ENCODE measurements at regions not wholly inside any gene's neighbourhood (a gene's known extent, or its start where the extent isn't known, plus 50 kb on each side); places are given as distances from the start of the nearest gene placed in this dataset.
"Not testable (repeated sequence)": the region's sequence is repeated elsewhere in the genome, so short reads cannot be mapped to it uniquely, and the experiment has no call there.

- no peaks in the 10 kb centered on the region for H3K9me3 ChIP-seq
- TF ChIP-seq, protein P1, sequence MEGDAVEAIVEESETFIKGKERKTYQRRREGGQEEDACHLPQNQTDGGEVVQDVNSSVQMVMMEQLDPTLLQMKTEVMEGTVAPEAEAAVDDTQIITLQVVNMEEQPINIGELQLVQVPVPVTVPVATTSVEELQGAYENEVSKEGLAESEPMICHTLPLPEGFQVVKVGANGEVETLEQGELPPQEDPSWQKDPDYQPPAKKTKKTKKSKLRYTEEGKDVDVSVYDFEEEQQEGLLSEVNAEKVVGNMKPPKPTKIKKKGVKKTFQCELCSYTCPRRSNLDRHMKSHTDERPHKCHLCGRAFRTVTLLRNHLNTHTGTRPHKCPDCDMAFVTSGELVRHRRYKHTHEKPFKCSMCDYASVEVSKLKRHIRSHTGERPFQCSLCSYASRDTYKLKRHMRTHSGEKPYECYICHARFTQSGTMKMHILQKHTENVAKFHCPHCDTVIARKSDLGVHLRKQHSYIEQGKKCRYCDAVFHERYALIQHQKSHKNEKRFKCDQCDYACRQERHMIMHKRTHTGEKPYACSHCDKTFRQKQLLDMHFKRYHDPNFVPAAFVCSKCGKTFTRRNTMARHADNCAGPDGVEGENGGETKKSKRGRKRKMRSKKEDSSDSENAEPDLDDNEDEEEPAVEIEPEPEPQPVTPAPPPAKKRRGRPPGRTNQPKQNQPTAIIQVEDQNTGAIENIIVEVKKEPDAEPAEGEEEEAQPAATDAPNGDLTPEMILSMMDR (IDR thresholded peaks at IDR 0.05): no peak
- H3K4me1 ChIP-seq (ENCODE audit: control insufficient read depth in 1 of 2, low read depth in 2 of 2): peaks cover 0 to 5% of the 10 kb centered on the region in 2 donors
- no peaks in the 10 kb centered on the region for H3K36me3 ChIP-seq
- ATAC-seq (ENCODE audit: insufficient number of reproducible peaks, low FRiP score, low read depth) (peak; percentile 36), DNase-seq (ENCODE audit: low spot score) (no peak)
- H3K4me3 ChIP-seq: peak overlapping the region; percentile 57
- no peak overlapping the region for H3K27ac ChIP-seq
- H3K27me3 ChIP-seq (replicated peaks; ENCODE audit: insufficient read depth): no peaks in the 10 kb centered on the region
Measured at GRCh38 chr2:32874931-32875330, 71.8 kb upstream of the LTBP1 start.

DNA sequence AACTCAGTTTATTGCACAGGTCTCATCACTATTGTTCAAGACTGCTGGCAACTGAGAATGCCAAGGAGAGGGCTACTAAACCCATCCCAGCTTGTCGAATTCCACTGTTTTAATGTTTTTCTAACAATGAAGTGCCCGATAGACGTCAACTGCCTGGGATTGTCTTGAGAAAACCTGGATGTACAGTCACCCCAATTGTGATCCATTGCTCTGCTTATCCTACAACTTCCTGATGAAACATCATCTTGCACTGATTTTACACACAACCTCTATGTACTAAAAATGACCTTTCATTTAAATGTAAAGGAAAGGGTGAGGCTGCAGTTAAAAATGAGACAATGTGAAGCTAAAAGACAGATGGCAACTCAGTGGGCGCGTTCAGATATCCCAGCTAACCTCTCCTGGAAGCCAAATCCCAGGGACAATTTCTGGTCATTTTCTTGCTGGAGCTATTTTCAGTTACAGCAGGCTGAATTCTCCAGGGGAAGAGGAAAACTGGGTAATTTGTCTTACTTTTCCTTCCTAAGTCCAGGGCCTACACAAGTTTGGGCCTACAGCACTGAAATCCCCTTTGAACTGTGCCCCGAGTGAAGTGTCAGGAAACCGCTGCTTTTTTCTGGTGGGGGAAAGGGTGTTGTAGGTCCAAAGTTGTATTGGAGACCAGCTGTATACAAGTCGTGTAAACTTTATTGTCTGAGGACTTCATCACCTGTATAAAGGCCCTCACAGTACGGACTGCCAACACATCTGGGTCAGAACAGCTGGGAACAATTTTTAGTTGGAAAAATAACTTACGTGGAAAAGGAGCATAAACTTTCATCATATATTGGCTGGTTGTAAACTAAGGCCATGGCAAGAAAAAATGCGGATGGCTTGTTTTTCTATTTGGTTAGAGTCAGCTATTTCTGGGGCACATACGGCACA is 68.9 kb upstream of the LTBP1 start:
- no peak overlapping the region for H3K4me3 ChIP-seq
- H3K27ac ChIP-seq: no peak overlapping the region
- H3K9me3 ChIP-seq: no peaks in the 10 kb centered on the region
- ATAC-seq (ENCODE audit: insufficient number of reproducible peaks, low FRiP score, low read depth) (no peak), DNase-seq (ENCODE audit: low spot score) (no peak)
- no peaks in the 10 kb centered on the region for H3K27me3 ChIP-seq (replicated peaks; ENCODE audit: insufficient read depth)
- H3K36me3 ChIP-seq: no peaks in the 10 kb centered on the region
- peaks cover 0 to 5% of the 10 kb centered on the region in 2 donors for H3K4me1 ChIP-seq (ENCODE audit: control insufficient read depth in 1 of 2, low read depth in 2 of 2)
- TF ChIP-seq, protein P1 (IDR thresholded peaks at IDR 0.05): no peak

DNA sequence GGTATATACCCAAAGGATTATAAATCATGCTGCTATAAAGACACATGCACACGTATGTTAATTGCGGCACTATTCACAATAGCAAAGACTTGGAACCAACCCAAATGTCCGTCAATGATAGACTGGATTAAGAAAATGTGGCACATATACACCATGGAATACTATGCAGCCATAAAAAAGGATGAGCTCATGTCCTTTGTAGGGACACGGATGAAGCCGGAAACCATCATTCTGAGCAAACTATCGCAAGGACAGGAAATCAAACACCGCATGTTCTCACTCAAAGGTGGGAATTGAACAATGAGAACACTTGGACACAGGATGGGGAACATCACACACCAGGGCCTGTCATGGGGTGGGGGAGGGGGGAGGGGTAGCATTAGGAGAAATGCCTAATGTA is 66.8 kb upstream of the LTBP1 start:
- H3K27ac ChIP-seq; H3K9me3 ChIP-seq; H3K36me3 ChIP-seq; H3K4me3 ChIP-seq; H3K27me3 ChIP-seq (replicated peaks; ENCODE audit: insufficient read depth); H3K4me1 ChIP-seq (ENCODE audit: control insufficient read depth in 1 of 2, low read depth in 2 of 2); DNase-seq (ENCODE audit: low spot score); ATAC-seq (ENCODE audit: insufficient number of reproducible peaks, low FRiP score, low read depth): not testable (repeated sequence)

DNA sequence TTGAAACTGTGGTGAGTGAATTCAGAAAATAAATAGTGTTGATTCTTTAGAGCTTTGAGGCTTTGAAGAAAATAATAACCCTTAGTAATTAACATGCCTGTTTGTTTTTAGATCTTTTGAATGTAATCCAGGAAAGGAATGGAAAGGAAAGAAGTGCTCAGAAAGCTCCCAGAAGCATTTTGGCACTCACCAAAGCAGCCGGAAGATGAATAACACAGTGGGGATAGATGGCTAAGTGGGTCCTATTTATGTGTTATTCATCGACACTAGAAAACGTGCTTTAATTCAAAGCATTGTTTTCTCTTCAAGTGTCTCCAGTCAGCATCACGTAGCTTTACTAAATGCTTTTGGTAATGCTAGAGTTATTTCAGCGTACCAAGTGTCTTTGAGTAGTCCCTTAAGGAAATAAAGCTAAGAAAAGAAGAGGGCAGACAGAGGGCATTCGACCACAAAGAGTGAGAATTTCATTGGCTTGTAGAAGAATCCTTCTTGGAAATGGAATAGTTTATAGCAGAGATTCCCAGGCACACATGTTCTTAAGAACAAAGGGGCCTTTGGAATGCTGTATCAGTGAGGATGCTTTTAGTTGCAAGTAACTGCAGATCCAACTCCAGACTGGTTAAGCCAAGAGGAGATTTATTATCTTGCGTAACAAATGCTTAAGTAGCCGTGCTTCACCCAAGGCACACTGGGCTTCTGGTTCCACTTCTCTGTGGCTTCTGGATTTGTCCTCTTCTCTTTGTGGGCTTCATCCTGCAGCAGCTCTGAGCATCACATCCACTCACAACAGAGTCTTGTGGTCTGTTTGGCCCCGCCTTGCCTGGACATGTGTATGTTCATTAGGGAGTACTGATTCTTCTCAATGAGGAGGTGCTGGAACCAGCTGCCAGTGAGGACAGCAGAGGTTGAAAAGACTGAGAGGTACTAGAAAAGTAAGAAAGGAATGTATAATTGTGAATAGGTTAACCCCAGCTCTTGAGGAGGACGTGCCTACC is 63.6 kb upstream of the LTBP1 start:
- DNase-seq (ENCODE audit: low spot score): no peak
- TF ChIP-seq, protein P1 (IDR thresholded peaks at IDR 0.05): no peak
- Histone ChIP-seq H3K9me3 (no peaks in the 10 kb centered on the region), H3K27ac (no peak overlapping the region), H3K4me1 (ENCODE audit: control insufficient read depth in 1 of 2, low read depth in 2 of 2) (no peaks in the 10 kb centered on the region), H3K36me3 (no peaks in the 10 kb centered on the region), H3K4me3 (no peak overlapping the region), H3K27me3 (replicated peaks; ENCODE audit: insufficient read depth) (no peaks in the 10 kb centered on the region)
- ATAC-seq (ENCODE audit: insufficient number of reproducible peaks, low FRiP score, low read depth): no peak

DNA sequence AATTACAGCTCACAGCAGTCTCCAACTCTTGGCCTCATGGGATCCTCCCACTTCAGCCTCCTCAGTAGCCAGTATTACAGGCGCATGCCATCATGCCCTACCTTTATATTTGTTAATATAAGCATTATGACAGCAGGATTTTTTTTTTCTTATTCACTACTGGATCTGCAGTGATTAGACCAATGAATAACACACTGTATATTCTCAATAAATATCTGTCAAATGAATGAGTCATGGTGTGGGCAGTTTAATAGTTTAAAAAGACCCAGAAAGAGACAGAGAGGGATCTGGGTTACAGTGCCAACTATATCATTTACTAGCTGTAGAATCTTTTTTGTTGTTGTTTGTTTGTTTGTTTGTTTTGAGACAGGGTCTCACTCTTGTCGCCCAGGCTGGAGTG is 62.4 kb upstream of the LTBP1 start:
- TF ChIP-seq, protein P1 (IDR thresholded peaks at IDR 0.05): no peak
- no peak for DNase-seq (ENCODE audit: low spot score)

DNA sequence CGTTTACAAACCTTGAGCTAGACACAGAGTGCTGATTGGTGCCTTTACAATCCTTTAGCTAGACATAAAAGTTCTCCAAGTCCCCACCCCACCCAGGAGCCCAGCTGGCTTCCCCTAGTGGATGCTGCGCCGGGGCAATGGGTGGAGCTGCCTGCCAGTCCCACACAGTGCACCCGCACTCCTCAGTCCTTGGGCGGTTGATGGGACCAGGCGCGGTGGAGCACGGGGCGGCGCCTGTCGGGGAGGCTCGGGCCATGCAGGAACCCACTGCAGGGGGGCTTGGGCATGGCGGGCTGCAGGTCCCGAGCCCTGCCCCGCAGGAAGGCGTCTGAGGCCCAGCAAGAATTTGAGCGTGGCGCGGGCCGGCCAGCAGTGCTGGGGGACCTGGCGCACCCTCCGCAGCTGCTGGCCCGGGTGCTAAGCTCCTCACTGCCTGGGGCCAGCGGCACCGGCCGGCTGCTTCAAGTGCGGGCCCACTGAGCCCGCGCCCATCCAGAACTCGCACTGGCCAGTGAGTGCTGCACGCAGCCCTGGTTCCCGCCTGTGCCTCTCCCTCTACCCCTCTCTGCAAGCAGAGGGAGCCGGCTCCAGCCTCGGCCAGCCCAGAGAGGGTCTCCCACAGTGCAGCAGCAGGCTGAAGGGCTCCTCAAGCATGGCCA is 60.2 kb upstream of the LTBP1 start:
- not testable (repeated sequence) for ATAC-seq (ENCODE audit: insufficient number of reproducible peaks, low FRiP score, low read depth); DNase-seq (ENCODE audit: low spot score); H3K4me1 ChIP-seq (ENCODE audit: control insufficient read depth in 1 of 2, low read depth in 2 of 2); H3K4me3 ChIP-seq; H3K36me3 ChIP-seq; H3K9me3 ChIP-seq; H3K27ac ChIP-seq; H3K27me3 ChIP-seq (replicated peaks; ENCODE audit: insufficient read depth)

More for the DNA sequence above, 62.4 kb upstream of the LTBP1 start:
- Histone ChIP-seq H3K4me1 (ENCODE audit: control insufficient read depth in 1 of 2, low read depth in 2 of 2) (no peaks in the 10 kb centered on the region), H3K9me3 (no peaks in the 10 kb centered on the region), H3K27ac (no peak overlapping the region), H3K4me3 (no peak overlapping the region), H3K27me3 (replicated peaks; ENCODE audit: insufficient read depth) (no peaks in the 10 kb centered on the region), H3K36me3 (no peaks in the 10 kb centered on the region)
- no peak for ATAC-seq (ENCODE audit: insufficient number of reproducible peaks, low FRiP score, low read depth)
